Mesenchymal stem cell (in vitro differentiated cells and primary cell): ENCODE measurements at regions not wholly inside any gene's neighbourhood (a gene's known extent, or its start where the extent isn't known, plus 50 kb on each side); places are given as distances from the start of the nearest gene placed in this dataset.

Experiments used
- DNase-seq: peaks from one replicate; pipeline ENCODE4 v3.0.0-alpha.2; 2013
- H2AFZ ChIP-seq: one replicate; pipeline ENCODE4 v1.6.1; 2013; ENCODE audit warnings: low read depth, mild to moderate bottlenecking, control low read depth, inconsistent platforms, low read length, moderate library complexity
- H2AK5ac ChIP-seq: 2 replicates; pipeline ENCODE4 v1.6.1; 2013; ENCODE audit warnings: low read length, moderate library complexity, mild to moderate bottlenecking, inconsistent platforms; ENCODE audit not compliant: severe bottlenecking
- H2BK120ac ChIP-seq: one replicate; pipeline ENCODE4 v1.6.1; 2013; ENCODE audit warnings: low read depth, mild to moderate bottlenecking, inconsistent platforms, low read length, moderate library complexity
- H2BK12ac ChIP-seq, 2 experiments: one replicate each; pipeline ENCODE4 v1.6.1; 2013; ENCODE audit warnings: inconsistent platforms in 2 of 2, low read length in 2 of 2, mild to moderate bottlenecking in 2 of 2, moderate library complexity in 2 of 2, control low read depth in 1 of 2
- H2BK15ac ChIP-seq: one replicate; pipeline ENCODE4 v1.6.1; 2013; ENCODE audit warnings: mild to moderate bottlenecking, low read depth, inconsistent platforms; ENCODE audit not compliant: poor library complexity, severe bottlenecking
- H2BK5ac ChIP-seq: 2 replicates; pipeline ENCODE4 v1.6.1; 2013; ENCODE audit warnings: low read depth, mild to moderate bottlenecking, low read length, control low read depth, inconsistent platforms; ENCODE audit not compliant: poor library complexity, severe bottlenecking
- H3K14ac ChIP-seq, 2 experiments: one replicate each; pipeline ENCODE4 v1.6.1; 2013; ENCODE audit warnings: inconsistent platforms in 2 of 2, low read length in 2 of 2, control low read depth in 1 of 2, mild to moderate bottlenecking in 1 of 2, moderate library complexity in 1 of 2
- H3K18ac ChIP-seq, 2 experiments: one replicate each; pipeline ENCODE4 v1.6.1; 2013; ENCODE audit warnings: inconsistent platforms in 2 of 2, low read length in 2 of 2, control low read depth in 1 of 2, low read depth in 1 of 2, mild to moderate bottlenecking in 1 of 2
- H3K23ac ChIP-seq, 2 experiments: one replicate each; pipeline ENCODE4 v1.6.1; 2013; ENCODE audit warnings: inconsistent platforms in 2 of 2, low read length in 2 of 2, mild to moderate bottlenecking in 2 of 2, moderate library complexity in 2 of 2, control low read depth in 1 of 2
- H3K27ac ChIP-seq: 2 replicates; pipeline ENCODE4 v1.5.1; 2013; ENCODE audit warnings: mild to moderate bottlenecking, moderate library complexity, low read length, control low read depth, inconsistent platforms; ENCODE audit not compliant: poor library complexity, severe bottlenecking
- H3K27me3 ChIP-seq, 2 experiments: 2 replicates each; pipeline versions ENCODE4 v1.6.1 to v1.7.0; 2013; ENCODE audit warnings: low read length in 2 of 2, mild to moderate bottlenecking in 2 of 2, moderate library complexity in 2 of 2, control low read depth in 1 of 2, inconsistent platforms in 1 of 2; ENCODE audit not compliant: control insufficient read depth in 1 of 2, insufficient read depth in 1 of 2
- H3K36me3 ChIP-seq, 2 experiments: 2 replicates each; pipeline versions ENCODE4 v1.6.1 to v1.7.0; 2013; ENCODE audit warnings: low read length in 2 of 2, control low read depth in 1 of 2, inconsistent platforms in 1 of 2, low read depth in 1 of 2, mild to moderate bottlenecking in 1 of 2; ENCODE audit not compliant: insufficient read depth in 2 of 2, control insufficient read depth in 1 of 2
- H3K4ac ChIP-seq, 2 experiments: one replicate each; pipeline ENCODE4 v1.6.1; 2013; ENCODE audit warnings: inconsistent platforms in 2 of 2, low read length in 2 of 2, mild to moderate bottlenecking in 2 of 2, moderate library complexity in 2 of 2, control low read depth in 1 of 2, low read depth in 1 of 2
- H3K4me1 ChIP-seq: 2 replicates; pipeline ENCODE4 v1.6.1; 2013; ENCODE audit warnings: low read depth, low read length, control low read depth; ENCODE audit not compliant: control insufficient read depth, insufficient read depth
- H3K4me2 ChIP-seq: 2 replicates; pipeline ENCODE4 v1.6.1; 2013; ENCODE audit warnings: low read length, mild to moderate bottlenecking, inconsistent platforms; ENCODE audit not compliant: poor library complexity, severe bottlenecking
- H3K4me3 ChIP-seq, 2 experiments: 2 replicates each; pipeline versions ENCODE4 v1.5.1 to v1.7.0; 2013; ENCODE audit warnings: low read length in 2 of 2, mild to moderate bottlenecking in 2 of 2, control low read depth in 1 of 2, low read depth in 1 of 2; ENCODE audit not compliant: insufficient read depth in 1 of 2
- H3K79me1 ChIP-seq: replicated peaks from 2 replicates; pipeline ENCODE4 v1.6.1; 2013; ENCODE audit warnings: mild to moderate bottlenecking, control low read depth, low read length, inconsistent platforms; ENCODE audit not compliant: poor library complexity, severe bottlenecking
- H3K9ac ChIP-seq: 2 replicates; pipeline ENCODE4 v1.7.0; 2013; ENCODE audit warnings: mild to moderate bottlenecking, low read length, moderate library complexity
- H3K9me3 ChIP-seq: 2 replicates; pipeline ENCODE4 v1.7.0; 2013; ENCODE audit warnings: mild to moderate bottlenecking, low read length; ENCODE audit not compliant: control insufficient read depth
- H4K8ac ChIP-seq: one replicate; pipeline ENCODE4 v1.6.1; 2013; ENCODE audit warnings: inconsistent platforms, mild to moderate bottlenecking, low read length, moderate library complexity
- H4K91ac ChIP-seq: one replicate; pipeline ENCODE4 v1.6.1; 2013; ENCODE audit warnings: mild to moderate bottlenecking, low read length, inconsistent platforms
- WGBS: methylation state at CpG from one replicate; pipeline ENCODE4 v1.1.7; 2013; ENCODE audit warnings: mixed read lengths; 5-methylcytosine and 5-hydroxymethylcytosine counted together

DNA sequence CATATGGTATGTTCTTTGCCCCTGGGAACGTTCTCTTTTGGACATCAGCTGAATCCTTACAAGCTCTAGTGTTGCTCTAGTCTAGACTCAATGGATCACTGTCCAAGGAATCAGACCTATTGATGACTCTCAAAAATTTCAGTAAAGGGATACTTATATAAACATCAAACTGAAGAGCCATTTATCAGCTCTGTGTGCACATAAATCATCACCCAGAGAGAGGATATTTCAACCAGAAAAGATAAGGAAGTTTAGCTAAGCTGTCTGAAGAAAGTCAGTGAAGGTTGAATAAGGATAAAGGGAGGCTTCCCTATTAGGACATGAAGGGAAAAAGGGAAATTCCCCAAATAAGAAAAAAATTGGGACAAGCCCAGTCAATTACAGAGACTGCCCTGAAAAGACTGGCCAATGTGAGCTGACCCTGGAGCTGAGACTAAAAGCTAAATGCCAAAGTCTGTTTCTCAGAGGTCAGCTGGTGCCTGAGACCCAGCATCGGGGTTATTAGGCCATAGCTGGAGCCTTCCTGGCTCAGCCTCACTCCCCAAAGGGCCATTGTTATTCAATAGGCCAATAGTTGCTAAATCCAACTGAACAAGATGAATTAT lies 424.1 kb upstream of the THBS1 start:
- Histone ChIP-seq H3K27me3 (no peaks in the 10 kb centered on the region), H2BK120ac (no peak overlapping the region), H2BK12ac (no peak overlapping the region), H3K14ac (peak overlapping the region in 1 of 2 experiments; percentile 79), H2AK5ac (no peak overlapping the region), H3K4me3 (peak overlapping the region in 1 of 2 experiments; percentile 35), H3K9me3 (peaks cover under 1% of the 10 kb centered on the region), H3K9ac (peak overlapping the region; percentile 69), H2BK15ac (no peak overlapping the region), H3K4ac (peak overlapping the region in 1 of 2 experiments; percentile 82), H2BK5ac (no peak overlapping the region), H3K79me1 (no peaks in the 10 kb centered on the region), H4K91ac (no peak overlapping the region), H4K8ac (no peak overlapping the region), H3K18ac (peak overlapping the region in 1 of 2 experiments; percentile 87), H3K4me2 (no peak overlapping the region), H3K4me1 (no peaks in the 10 kb centered on the region), H3K27ac (no peak overlapping the region), H3K36me3 (no peaks in the 10 kb centered on the region), H3K23ac (no peak overlapping the region), H2AFZ (no peak overlapping the region)
- 43% methylated on average over 2 of the region's 2 CpGs for WGBS
- DNase-seq = peak; percentile 51

DNA sequence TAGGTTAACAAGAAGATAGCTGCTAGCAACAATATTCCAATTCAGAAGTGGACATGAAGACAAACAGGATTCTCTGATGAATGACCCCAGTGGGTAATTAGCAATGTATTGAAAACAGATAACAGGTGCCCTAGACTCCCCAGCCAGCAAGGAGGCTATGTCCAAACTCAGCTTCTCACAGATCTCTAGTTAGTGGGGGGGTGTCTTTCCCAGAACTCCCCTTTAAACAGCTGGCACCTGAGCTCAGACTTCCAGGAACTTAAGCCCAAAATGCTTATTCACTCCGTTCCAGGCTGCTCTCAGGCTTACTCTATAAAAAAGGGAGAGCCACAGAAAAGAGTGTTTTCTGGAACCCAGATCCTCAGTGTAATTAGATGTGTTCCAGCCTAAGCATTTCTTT lies 423.0 kb upstream of the THBS1 start:
- Histone ChIP-seq H2AFZ (no peak overlapping the region), H3K14ac (no peak overlapping the region), H4K91ac (no peak overlapping the region), H2AK5ac (no peak overlapping the region), H3K23ac (no peak overlapping the region), H3K9ac (no peak overlapping the region), H3K4me1 (no peaks in the 10 kb centered on the region), H3K4me3 (no peak overlapping the region), H3K36me3 (no peaks in the 10 kb centered on the region), H2BK12ac (peak overlapping the region in 1 of 2 experiments; percentile 55), H3K27ac (no peak overlapping the region), H3K4me2 (no peak overlapping the region), H2BK15ac (no peak overlapping the region), H3K18ac (peak overlapping the region in 1 of 2 experiments; percentile 37), H4K8ac (no peak overlapping the region), H3K79me1 (no peaks in the 10 kb centered on the region), H2BK120ac (no peak overlapping the region), H3K27me3 (no peaks in the 10 kb centered on the region), H3K4ac (no peak overlapping the region), H3K9me3 (peaks cover 4% of the 10 kb centered on the region), H2BK5ac (no peak overlapping the region)
- no peak for DNase-seq
- 85% methylated on average over 1 of the region's 1 CpG for WGBS

DNA sequence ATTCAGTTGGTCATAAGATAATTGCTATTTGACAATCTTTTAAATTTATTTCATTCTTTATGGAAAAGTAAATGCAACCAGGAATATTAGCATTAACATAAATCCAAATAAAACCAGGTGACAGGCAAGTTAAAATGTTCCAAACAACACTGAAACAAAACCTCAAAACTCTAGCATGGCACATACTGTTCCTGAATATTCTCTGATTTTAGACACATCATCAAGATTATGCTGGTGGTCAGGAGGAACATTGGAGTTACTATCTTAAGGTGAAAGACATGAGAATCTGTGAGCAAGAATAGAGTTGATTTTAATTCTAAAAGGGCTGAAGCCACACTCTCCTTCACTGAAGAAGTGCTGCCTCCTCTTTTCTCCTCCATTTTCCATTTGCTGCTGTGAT lies 421.0 kb upstream of the THBS1 start:
- Histone ChIP-seq H3K18ac (no peak overlapping the region), H3K9me3 (peaks cover 4% of the 10 kb centered on the region), H3K14ac (no peak overlapping the region), H2BK120ac (no peak overlapping the region), H3K27ac (no peak overlapping the region), H3K4me2 (no peak overlapping the region), H3K9ac (no peak overlapping the region), H3K4ac (no peak overlapping the region), H3K79me1 (no peaks in the 10 kb centered on the region), H3K4me3 (no peak overlapping the region), H2BK15ac (no peak overlapping the region), H3K27me3 (no peaks in the 10 kb centered on the region), H3K4me1 (no peaks in the 10 kb centered on the region), H2BK12ac (no peak overlapping the region), H2AFZ (no peak overlapping the region), H2AK5ac (no peak overlapping the region), H2BK5ac (no peak overlapping the region), H3K36me3 (no peaks in the 10 kb centered on the region), H3K23ac (no peak overlapping the region), H4K91ac (no peak overlapping the region), H4K8ac (no peak overlapping the region)
- DNase-seq = no peak

DNA sequence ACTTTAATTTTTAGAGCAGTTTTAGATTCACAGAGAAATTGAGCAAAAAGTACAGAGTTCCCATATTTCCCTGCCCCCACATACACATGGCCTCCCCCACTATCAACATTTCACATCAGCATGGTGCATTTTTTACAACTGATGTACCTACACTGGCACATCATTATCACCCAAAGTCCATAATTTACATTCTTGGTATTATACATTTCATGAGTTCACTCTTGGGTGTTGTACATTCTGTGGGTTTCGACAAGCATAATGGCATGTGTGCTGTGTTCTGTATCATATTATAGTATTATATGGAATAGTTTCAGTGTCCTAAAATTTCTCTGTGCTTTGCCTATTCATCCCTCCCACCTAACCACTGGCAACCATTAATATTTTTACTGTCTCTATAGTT lies 419.8 kb upstream of the THBS1 start:
- no peak overlapping the region for H2BK15ac ChIP-seq
- H2BK12ac ChIP-seq = no peak overlapping the region
- H3K27ac ChIP-seq = no peak overlapping the region
- H3K4ac ChIP-seq = no peak overlapping the region
- H4K8ac ChIP-seq = no peak overlapping the region
- H2AFZ ChIP-seq = no peak overlapping the region
- H3K36me3 ChIP-seq = no peaks in the 10 kb centered on the region
- no peak overlapping the region for H4K91ac ChIP-seq
- no peak overlapping the region for H3K4me3 ChIP-seq
- H3K4me2 ChIP-seq = no peak overlapping the region
- peaks cover 4% of the 10 kb centered on the region for H3K9me3 ChIP-seq
- no peaks in the 10 kb centered on the region for H3K27me3 ChIP-seq
- no peak overlapping the region for H3K14ac ChIP-seq
- H3K23ac ChIP-seq = no peak overlapping the region
- no peak overlapping the region for H3K9ac ChIP-seq
- no peak overlapping the region for H2AK5ac ChIP-seq
- no peak for DNase-seq
- no peaks in the 10 kb centered on the region for H3K4me1 ChIP-seq
- H2BK120ac ChIP-seq = no peak overlapping the region
- H2BK5ac ChIP-seq = no peak overlapping the region
- H3K18ac ChIP-seq = no peak overlapping the region
- WGBS = no CpG with 5 or more reads among the region's 1 CpG
- no peaks in the 10 kb centered on the region for H3K79me1 ChIP-seq
